Calu3 (cell line): ENCODE measurements at regions not wholly inside any gene's neighbourhood (a gene's known extent, or its start where the extent isn't known, plus 50 kb on each side); places are given as distances from the start of the nearest gene placed in this dataset.
"Not testable (repeated sequence)": the region's sequence is repeated elsewhere in the genome, so short reads cannot be mapped to it uniquely, and the experiment has no call there.

Experiments used
- BruUV-seq: library from RNA; stranded (reverse); fragments of 400-500 nt; replicated peaks from 2 replicates; lab custom pipeline; 2021; lab: Mats Ljungman, UMichigan
- CTCF ChIA-PET: fragments of 300-600 bp; sonication (Branson Sonifier 250); formaldehyde crosslinking; loops from one replicate; lab custom pipeline; 2022; ENCODE audit warnings: antibody characterized with exemption; lab: Charles Lee
- DNase-seq: peaks from one replicate; pipeline ENCODE4 v3.0.0; 2022
- H3K27ac Mint-ChIP-seq: one replicate; pipeline ENCODE4 v1.8.0; 2022; ENCODE audit warnings: mixed read lengths; ENCODE audit not compliant: unreplicated experiment
- H3K27me3 Mint-ChIP-seq: one replicate; pipeline ENCODE4 v1.8.0; 2022; ENCODE audit warnings: mixed read lengths; ENCODE audit not compliant: unreplicated experiment
- H3K36me3 Mint-ChIP-seq: one replicate; pipeline ENCODE4 v1.8.0; 2022; ENCODE audit warnings: mild to moderate bottlenecking, moderate library complexity, mixed read lengths; ENCODE audit not compliant: insufficient read depth, unreplicated experiment
- H3K4me1 Mint-ChIP-seq: one replicate; pipeline ENCODE4 v1.8.0; 2022; ENCODE audit warnings: mild to moderate bottlenecking, low read depth, mixed read lengths; ENCODE audit not compliant: unreplicated experiment
- H3K4me3 Mint-ChIP-seq: one replicate; pipeline ENCODE4 v1.8.0; 2022; ENCODE audit warnings: mild to moderate bottlenecking, low read depth, moderate library complexity, mixed read lengths; ENCODE audit not compliant: unreplicated experiment
- H3K9me3 Mint-ChIP-seq: one replicate; pipeline ENCODE4 v1.8.0; 2022; ENCODE audit warnings: low read depth, mixed read lengths; ENCODE audit not compliant: unreplicated experiment
- intact Hi-C: fragments of 100-400 bp; cut with micrococcal nuclease; formaldehyde crosslinking; loops from one replicate; pipeline ENCODE4 v1.10.0; 2022; ENCODE audit not compliant: unreplicated experiment
- TF ChIP-seq, protein P1 (sequence below): fragments of 200-600 bp; IDR thresholded peaks from one replicate; pipeline ENCODE4 v1.8.0; 2022; ENCODE audit warnings: antibody characterized with exemption; ENCODE audit not compliant: unreplicated experiment

DNA sequence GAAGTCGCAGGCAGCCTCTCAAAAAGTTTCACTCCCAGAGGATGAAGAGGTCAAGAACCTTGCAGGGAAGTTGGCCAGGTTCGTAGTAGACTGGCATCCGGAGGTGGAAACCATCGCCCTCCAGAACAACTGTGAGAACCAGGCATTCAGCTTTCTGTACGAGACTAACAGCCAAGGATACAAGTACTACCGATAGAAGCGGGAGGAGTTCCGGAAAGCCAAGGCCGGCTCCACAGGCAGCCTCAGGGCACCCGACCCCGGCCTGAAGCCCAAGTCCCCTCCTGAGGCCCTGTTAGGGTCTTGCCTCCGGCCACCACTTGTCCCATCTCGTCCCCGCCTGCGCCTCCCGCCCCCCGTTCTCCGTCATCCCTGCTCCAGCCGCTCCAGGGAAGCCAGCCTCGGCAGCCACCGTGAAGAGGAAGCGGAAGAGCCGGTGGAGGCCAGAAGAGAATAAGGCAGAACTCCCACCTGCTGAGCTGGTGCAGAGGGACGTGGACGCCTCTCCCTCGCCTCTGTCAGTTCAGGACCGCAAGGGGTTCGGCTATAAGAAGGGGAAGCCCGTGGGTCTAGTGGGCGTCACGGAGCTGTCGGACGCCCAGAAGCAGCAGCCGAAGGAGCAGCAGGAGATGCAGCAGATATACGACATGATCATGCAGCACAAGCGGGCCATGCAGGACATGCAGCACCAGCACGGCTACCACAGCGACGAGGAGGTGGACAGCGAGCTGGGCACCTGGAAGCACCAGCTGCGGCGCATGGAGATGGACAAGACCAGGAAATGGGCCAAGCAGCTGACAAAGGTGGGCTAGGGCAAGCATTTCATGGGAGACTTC, 366.8 kb upstream of the ATXN7L3B start:
- no TSS peak for BruUV-seq
- DNase-seq: no peak
- intact Hi-C loops: no loop called here
- Mint-ChIP-seq H3K4me3 (no peak overlapping the region), H3K4me1 (no peaks in the 10 kb centered on the region), H3K27ac (no peak overlapping the region), H3K27me3 (no peaks in the 10 kb centered on the region), H3K36me3 (peaks cover 5% of the 10 kb centered on the region), H3K9me3 (peaks cover 6% of the 10 kb centered on the region)
- CTCF ChIA-PET: no interaction called here
- TF ChIP-seq, protein P1, sequence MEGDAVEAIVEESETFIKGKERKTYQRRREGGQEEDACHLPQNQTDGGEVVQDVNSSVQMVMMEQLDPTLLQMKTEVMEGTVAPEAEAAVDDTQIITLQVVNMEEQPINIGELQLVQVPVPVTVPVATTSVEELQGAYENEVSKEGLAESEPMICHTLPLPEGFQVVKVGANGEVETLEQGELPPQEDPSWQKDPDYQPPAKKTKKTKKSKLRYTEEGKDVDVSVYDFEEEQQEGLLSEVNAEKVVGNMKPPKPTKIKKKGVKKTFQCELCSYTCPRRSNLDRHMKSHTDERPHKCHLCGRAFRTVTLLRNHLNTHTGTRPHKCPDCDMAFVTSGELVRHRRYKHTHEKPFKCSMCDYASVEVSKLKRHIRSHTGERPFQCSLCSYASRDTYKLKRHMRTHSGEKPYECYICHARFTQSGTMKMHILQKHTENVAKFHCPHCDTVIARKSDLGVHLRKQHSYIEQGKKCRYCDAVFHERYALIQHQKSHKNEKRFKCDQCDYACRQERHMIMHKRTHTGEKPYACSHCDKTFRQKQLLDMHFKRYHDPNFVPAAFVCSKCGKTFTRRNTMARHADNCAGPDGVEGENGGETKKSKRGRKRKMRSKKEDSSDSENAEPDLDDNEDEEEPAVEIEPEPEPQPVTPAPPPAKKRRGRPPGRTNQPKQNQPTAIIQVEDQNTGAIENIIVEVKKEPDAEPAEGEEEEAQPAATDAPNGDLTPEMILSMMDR: no peak

DNA sequence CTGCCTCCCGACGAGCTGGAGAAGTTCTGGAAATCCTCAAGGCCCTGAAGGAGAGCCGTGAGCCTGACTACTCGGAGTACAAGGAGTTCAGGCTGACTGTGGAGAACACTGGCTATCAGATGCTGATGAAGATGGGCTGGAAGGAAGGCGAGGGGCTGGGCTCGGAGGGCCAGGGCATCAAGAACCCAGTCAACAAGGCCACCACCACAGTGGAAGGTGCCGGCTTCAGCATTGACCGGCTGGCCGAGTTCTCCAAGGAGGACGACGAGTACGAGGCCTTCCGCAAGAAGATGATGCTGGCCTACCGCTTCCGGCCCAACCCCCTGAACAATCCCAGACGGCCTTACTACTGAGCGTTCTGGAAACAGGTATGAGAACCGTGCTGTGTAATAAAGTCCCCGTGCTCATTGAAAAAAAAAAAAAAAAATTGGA, 366.1 kb upstream of the ATXN7L3B start:
- H3K9me3 Mint-ChIP-seq: peaks cover 6% of the 10 kb centered on the region
- CTCF ChIA-PET: no interaction called here
- DNase-seq: no peak
- no peak overlapping the region for H3K27ac Mint-ChIP-seq
- no peaks in the 10 kb centered on the region for H3K27me3 Mint-ChIP-seq
- intact Hi-C loops: no loop called here
- peaks cover 5% of the 10 kb centered on the region for H3K36me3 Mint-ChIP-seq
- no TSS peak for BruUV-seq
- no peaks in the 10 kb centered on the region for H3K4me1 Mint-ChIP-seq
- TF ChIP-seq, protein P1: no peak
- H3K4me3 Mint-ChIP-seq: no peak overlapping the region

DNA sequence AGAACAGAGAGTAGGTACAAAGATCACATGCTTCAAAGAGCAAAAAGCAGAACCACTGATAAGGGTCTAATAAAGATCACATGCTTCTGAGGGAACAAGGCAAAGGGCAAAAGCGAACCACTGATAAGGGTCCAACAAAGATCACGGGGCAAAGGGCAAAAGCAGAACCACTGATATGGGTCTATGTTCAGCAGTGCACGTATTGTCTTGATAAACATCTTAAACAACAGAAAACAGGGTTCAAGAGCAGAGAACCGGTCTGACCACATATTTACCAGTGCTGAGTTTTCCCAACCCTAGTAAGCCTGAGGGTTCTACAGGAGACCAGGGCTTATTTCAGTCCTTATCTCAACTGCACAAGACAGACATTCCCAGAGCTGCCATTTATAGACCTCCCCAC, 362.7 kb upstream of the ATXN7L3B start:
- H3K36me3 Mint-ChIP-seq, H3K9me3 Mint-ChIP-seq, DNase-seq, H3K4me1 Mint-ChIP-seq, H3K27ac Mint-ChIP-seq, intact Hi-C loops, H3K27me3 Mint-ChIP-seq, BruUV-seq, H3K4me3 Mint-ChIP-seq, CTCF ChIA-PET: not testable (repeated sequence)

DNA sequence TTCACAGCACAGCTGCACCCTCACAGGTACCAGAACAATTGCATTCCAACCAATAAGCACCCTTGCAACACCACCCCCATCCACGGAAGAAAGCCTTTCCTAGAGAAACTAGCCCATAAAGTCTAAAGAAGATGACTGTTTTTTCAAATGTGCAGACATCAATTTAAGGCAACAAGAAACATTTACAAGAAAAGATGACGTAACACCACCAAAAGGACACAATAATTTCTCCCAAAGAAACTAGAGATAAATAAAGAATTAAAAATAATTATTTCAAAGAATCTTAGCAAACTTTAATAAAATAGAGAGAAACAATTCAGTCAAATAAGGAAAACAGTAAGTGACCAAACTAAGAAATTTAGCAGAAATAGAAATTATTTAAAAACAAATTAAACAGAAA, 352.3 kb upstream of the ATXN7L3B start:
- no peak for DNase-seq
- no peaks in the 10 kb centered on the region for H3K27me3 Mint-ChIP-seq
- H3K9me3 Mint-ChIP-seq: no peaks in the 10 kb centered on the region
- H3K27ac Mint-ChIP-seq: no peak overlapping the region
- TF ChIP-seq, protein P1: no peak
- CTCF ChIA-PET: no interaction called here
- intact Hi-C loops: no loop called here
- no peaks in the 10 kb centered on the region for H3K4me1 Mint-ChIP-seq
- no peak overlapping the region for H3K4me3 Mint-ChIP-seq
- H3K36me3 Mint-ChIP-seq: no peaks in the 10 kb centered on the region
- BruUV-seq: no TSS peak

DNA sequence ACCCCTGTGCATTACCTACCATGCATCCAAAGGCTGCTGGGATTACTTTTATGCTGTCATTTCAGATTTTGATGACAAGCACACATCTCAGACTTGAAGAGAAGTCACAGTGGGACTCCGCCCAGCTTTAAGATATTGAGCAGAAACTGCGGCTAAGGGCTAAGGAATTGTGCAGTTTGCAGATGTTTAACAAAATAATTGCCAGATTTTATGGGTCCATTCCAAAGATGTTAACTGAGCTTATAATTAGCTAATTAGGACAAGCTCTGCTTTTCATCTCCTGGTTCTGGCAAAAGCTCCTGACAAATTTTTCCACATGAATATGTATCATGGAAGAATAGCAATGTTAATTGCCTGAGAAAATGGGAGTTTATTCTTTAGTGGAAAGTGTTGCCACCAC, 344.4 kb upstream of the ATXN7L3B start:
- no peak overlapping the region for H3K27ac Mint-ChIP-seq
- no peak overlapping the region for H3K4me3 Mint-ChIP-seq
- H3K4me1 Mint-ChIP-seq: no peaks in the 10 kb centered on the region
- no TSS peak for BruUV-seq
- no peaks in the 10 kb centered on the region for H3K9me3 Mint-ChIP-seq
- intact Hi-C loops: no loop called here
- TF ChIP-seq, protein P1: no peak
- CTCF ChIA-PET: interaction anchor here (0.8 kb wide), 1 partner anchor 118 kb away, joined by 3 read pairs; no protein-coding TSS in a partner anchor
- DNase-seq: no peak
- no peaks in the 10 kb centered on the region for H3K27me3 Mint-ChIP-seq
- H3K36me3 Mint-ChIP-seq: no peaks in the 10 kb centered on the region
